ENCODE measurements at regions not wholly inside any gene's neighbourhood (a gene's known extent, or its start where the extent isn't known, plus 50 kb on each side); places are given as distances from the start of the nearest gene placed in this dataset.

- Mint-ChIP-seq H3K9me3 (no peaks in the 10 kb centered on the region), H3K27me3 (no peaks in the 10 kb centered on the region), H3K27ac (no peak overlapping the region), H3K4me1 (ENCODE audit: unreplicated experiment) (no peaks in the 10 kb centered on the region), H3K36me3 (no peaks in the 10 kb centered on the region), H3K4me3 (no peak overlapping the region)
- DNase-seq (ENCODE audit: extremely low spot score, unreplicated experiment) = no peak
- no peak for TF ChIP-seq CTCF (conservative IDR thresholded peaks at IDR 0.05)
These were observed 301.1 kb downstream of the IRS2 start for GRCh38 chr13:109485136-109485794.

- H3K36me3 Mint-ChIP-seq = no peaks in the 10 kb centered on the region
- DNase-seq (ENCODE audit: extremely low spot score, unreplicated experiment) = no peak
These were observed 303.1 kb downstream of the IRS2 start for GRCh38 chr13:109483284-109483683.

GRCh38 chr13:109481040-109481439 is 305.3 kb downstream of the IRS2 start:
- Mint-ChIP-seq H3K4me1 (ENCODE audit: unreplicated experiment) (no peaks in the 10 kb centered on the region), H3K27ac (no peak overlapping the region), H3K36me3 (no peaks in the 10 kb centered on the region), H3K27me3 (no peaks in the 10 kb centered on the region), H3K9me3 (no peaks in the 10 kb centered on the region), H3K4me3 (no peak overlapping the region)
- no peak for DNase-seq (ENCODE audit: extremely low spot score, unreplicated experiment)
- no peak for TF ChIP-seq CTCF (conservative IDR thresholded peaks at IDR 0.05)

More at GRCh38 chr13:109483284-109483683, 303.1 kb downstream of the IRS2 start:
- no peaks in the 10 kb centered on the region for H3K4me1 Mint-ChIP-seq (ENCODE audit: unreplicated experiment)
- no peaks in the 10 kb centered on the region for H3K27me3 Mint-ChIP-seq
- no peak for TF ChIP-seq CTCF (conservative IDR thresholded peaks at IDR 0.05)
- H3K4me3 Mint-ChIP-seq = no peak overlapping the region
- no peak overlapping the region for H3K27ac Mint-ChIP-seq
- no peaks in the 10 kb centered on the region for H3K9me3 Mint-ChIP-seq

- no peaks in the 10 kb centered on the region for H3K36me3 Mint-ChIP-seq
- no peak for DNase-seq (ENCODE audit: extremely low spot score, unreplicated experiment)
- no peaks in the 10 kb centered on the region for H3K27me3 Mint-ChIP-seq
- H3K9me3 Mint-ChIP-seq = no peaks in the 10 kb centered on the region
- TF ChIP-seq CTCF (conservative IDR thresholded peaks at IDR 0.05) = no peak
- H3K4me1 Mint-ChIP-seq (ENCODE audit: unreplicated experiment) = no peaks in the 10 kb centered on the region
- H3K27ac Mint-ChIP-seq = no peak overlapping the region
- H3K4me3 Mint-ChIP-seq = no peak overlapping the region
These were observed 306.1 kb downstream of the IRS2 start for GRCh38 chr13:109480011-109480955.

GRCh38 chr13:109479534-109479933 is 306.8 kb downstream of the IRS2 start:
- H3K27ac Mint-ChIP-seq = no peak overlapping the region
- H3K9me3 Mint-ChIP-seq = no peaks in the 10 kb centered on the region
- no peak for DNase-seq (ENCODE audit: extremely low spot score, unreplicated experiment)
- no peak overlapping the region for H3K4me3 Mint-ChIP-seq
- H3K36me3 Mint-ChIP-seq = no peaks in the 10 kb centered on the region
- H3K4me1 Mint-ChIP-seq (ENCODE audit: unreplicated experiment) = no peaks in the 10 kb centered on the region
- TF ChIP-seq CTCF (conservative IDR thresholded peaks at IDR 0.05) = no peak
- no peaks in the 10 kb centered on the region for H3K27me3 Mint-ChIP-seq

Data from type B pancreatic cell (in vitro differentiated cells).